Fibroblast of villous mesenchyme (primary cell): ENCODE measurements at regions not wholly inside any gene's neighbourhood (a gene's known extent, or its start where the extent isn't known, plus 50 kb on each side); places are given as distances from the start of the nearest gene placed in this dataset.

ENCODE experiments used
- DNase-seq: peaks from one replicate; pipeline ENCODE4 v3.0.0-alpha.2; 2010; ENCODE audit warnings: low read depth
- H3K4me3 ChIP-seq: 2 replicates; pipeline ENCODE4 v1.5.1; 2011; ENCODE audit warnings: low read depth, mild to moderate bottlenecking, low read length
- CTCF ChIP-seq: IDR thresholded peaks from 2 replicates; pipeline ENCODE4 v1.5.1; 2012; ENCODE audit warnings: low read depth, mild to moderate bottlenecking, low read length; ENCODE audit not compliant: insufficient read depth

GRCh38 chr11:45724153-45724552, 58.7 kb upstream of the CHST1 start:
- TF ChIP-seq CTCF = no peak
- DNase-seq = no peak
- no peak overlapping the region for H3K4me3 ChIP-seq

GRCh38 chr11:45723397-45723796, 58.0 kb upstream of the CHST1 start:
- no peak for DNase-seq
- TF ChIP-seq CTCF = no peak
- no peak overlapping the region for H3K4me3 ChIP-seq

GRCh38 chr11:45722144-45722543, 56.7 kb upstream of the CHST1 start:
- no peak for TF ChIP-seq CTCF
- no peak for DNase-seq

GRCh38 chr11:45717526-45717925, 52.1 kb upstream of the CHST1 start:
- TF ChIP-seq CTCF = no peak
- H3K4me3 ChIP-seq = no peak overlapping the region
- no peak for DNase-seq

More at GRCh38 chr11:45722144-45722543, 56.7 kb upstream of the CHST1 start:
- H3K4me3 ChIP-seq = no peak overlapping the region

GRCh38 chr11:45715418-45715817, 50.0 kb upstream of the CHST1 start:
- no peak for DNase-seq
- no peak for TF ChIP-seq CTCF

More at GRCh38 chr11:45715418-45715817, 50.0 kb upstream of the CHST1 start:
- H3K4me3 ChIP-seq = no peak overlapping the region
